Stimulated activated CD4-positive, alpha-beta T cell treated with anti-CD3 and anti-CD28 coated beads, Interleukin-4, amount 100 ng/mL, for 48 hours (primary cell): ENCODE measurements at regions not wholly inside any gene's neighbourhood (a gene's known extent, or its start where the extent isn't known, plus 50 kb on each side); places are given as distances from the start of the nearest gene placed in this dataset.
"Not testable (repeated sequence)": the region's sequence is repeated elsewhere in the genome, so short reads cannot be mapped to it uniquely, and the experiment has no call there.

Experiments used
- DNase-seq, 2 donors: peaks; one replicate each; pipeline ENCODE4 v3.0.0-alpha.2; 2020; ENCODE audit warnings: low read depth in 2 of 2

DNA sequence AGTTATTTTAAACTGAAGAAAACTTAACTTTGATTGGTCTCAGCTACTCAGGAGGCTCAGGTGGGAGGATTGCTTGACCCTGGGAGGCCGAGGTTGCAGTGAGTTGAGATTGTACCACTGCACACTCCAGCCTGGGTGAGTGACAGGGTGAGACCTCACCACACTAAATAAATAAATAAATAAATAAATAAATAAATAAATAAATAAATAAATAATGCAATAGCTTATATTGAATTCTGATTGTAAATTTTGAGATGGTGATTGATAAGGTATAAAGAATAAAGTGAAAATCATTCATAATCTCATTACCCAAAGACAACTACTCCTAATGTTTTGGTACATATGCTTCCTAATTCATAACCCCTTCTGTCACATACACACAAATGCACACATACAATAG lies 58.1 kb downstream of the TUBA3C start:
- DNase-seq, result no peak

DNA sequence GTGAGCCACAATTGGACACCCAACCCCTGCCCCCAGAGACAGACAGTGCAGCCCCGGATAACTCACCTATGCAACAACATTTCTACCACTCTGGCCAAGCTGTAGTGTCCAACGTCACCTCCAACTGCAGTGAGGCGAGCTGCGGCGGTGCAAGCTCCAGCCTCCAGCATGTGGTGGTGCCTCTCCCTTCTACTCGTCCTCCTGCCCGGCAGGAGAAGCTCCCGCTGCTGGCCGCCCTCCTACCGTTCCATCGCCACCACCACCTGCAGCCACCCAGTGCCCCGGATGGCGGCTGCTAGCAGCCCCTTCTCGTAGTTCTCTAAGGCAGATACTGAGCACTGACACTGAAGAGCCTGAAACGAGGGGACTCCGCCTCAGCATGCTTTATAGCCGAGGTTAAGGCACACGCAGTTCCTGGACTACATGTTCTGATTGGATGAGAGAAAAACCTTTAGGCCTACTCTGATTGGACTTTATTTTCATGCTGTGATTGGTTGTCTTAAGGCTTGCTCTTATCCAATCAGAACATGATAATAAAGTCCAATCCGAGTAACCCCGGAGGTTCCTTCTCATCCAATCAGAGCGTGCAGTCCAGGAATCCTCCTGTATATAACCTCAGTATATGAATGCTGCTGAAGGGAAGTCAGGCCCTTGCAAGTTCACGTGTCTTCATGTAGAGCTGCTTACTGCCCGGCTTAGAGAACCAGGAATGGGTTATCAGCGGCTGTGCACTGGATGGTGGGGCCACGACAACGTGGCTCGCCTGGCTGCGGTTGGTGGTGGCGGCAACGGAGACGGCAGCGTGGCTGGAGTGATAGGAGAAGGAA lies 63.5 kb downstream of the TUBA3C start:
- no peak for DNase-seq

DNA sequence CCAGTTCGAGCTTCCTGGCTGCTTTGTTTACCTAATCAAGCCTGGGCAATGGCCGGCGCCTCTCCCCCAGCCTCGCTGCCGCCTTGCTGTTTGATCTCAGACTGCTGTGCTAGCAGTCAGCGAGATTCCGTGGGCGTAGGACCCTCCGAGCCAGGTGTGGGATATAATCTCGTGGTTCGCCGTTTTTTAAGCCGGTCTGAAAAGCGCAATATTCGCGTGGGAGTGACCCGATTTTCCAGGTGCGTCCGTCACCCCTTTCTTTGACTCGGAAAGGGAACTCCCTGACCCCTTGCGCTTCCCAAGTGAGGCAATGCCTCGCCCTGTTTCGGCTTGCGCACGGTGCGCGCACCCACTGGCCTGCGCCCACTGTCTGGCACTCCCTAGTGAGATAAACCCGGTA lies 72.4 kb downstream of the TUBA3C start:
- not testable (repeated sequence) for DNase-seq

DNA sequence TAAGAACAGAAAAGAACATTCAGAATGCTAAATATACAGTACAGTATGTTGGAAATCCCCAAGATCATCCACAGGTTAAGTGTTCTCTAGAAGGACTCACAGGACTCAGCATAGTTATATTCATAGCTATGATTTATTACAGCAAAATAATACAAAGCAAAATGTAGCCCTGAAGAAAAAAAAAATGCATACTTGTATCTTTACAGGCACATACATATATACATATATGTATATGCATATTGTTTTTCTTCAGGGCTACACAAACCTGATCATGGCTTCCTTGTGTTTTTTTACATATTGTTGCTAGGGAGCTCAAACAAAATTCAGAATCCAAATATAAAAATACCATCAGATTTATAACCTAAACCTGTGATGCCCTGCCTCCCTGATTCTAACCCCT lies 78.5 kb downstream of the TUBA3C start:
- DNase-seq, result no peak

DNA sequence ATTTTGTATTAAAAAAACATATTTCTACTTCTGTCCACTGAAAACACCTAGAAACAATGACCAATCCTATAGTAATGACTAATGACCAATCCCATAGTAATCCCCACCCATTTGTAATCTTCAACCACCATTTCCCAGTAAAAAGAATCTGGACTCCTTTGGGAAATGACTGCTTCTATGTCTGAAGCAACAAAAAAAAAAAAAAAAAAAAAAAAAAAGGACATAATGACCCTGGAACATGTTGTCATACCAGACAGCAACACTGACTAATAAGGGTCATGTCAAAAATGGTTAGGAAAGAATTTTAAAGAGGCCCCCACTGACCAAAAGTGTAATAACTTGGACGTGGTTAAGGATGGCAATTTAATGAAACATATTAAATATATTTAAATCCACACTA lies 88.3 kb downstream of the TUBA3C start:
- DNase-seq, result no peak

DNA sequence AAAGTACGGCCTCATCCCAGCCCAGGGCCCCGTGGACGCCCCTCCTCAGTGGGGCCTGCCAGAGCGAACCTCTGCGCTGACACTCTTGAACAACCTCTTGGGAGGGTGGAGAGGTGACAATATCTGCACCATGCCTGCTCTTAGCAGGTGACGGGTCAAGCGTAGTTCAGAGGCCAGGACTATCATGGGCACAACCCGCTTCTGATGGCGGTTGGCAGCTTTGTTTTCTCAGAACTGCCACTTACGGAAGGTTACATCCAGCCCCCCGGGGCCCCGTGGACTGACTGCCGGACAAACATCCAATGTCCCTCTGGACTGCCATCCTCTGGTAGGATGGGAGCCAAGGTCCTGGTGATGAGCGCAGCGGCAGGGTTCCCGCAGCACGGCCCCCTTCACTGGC lies 91.1 kb downstream of the TUBA3C start:
- DNase-seq, result no peak

DNA sequence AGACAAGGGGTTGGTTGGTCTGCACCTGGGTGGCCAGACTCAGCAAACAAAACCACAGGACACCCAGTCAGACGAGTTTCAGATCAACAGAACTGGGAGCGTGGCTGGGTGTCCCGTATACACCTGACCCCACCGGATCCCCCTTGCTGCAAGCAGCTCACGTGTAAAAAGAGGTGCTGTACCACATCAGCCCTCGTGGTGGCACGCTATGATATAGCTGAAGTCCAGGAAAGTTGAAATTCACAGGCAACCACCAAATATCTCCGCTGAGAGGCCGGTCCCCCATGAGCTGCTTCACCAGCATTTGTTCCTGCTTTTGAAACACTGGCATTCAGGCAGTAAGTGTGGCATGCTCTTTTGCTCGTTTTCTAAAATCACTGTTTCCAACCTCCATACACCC lies 92.3 kb downstream of the TUBA3C start:
- no peak for DNase-seq

DNA sequence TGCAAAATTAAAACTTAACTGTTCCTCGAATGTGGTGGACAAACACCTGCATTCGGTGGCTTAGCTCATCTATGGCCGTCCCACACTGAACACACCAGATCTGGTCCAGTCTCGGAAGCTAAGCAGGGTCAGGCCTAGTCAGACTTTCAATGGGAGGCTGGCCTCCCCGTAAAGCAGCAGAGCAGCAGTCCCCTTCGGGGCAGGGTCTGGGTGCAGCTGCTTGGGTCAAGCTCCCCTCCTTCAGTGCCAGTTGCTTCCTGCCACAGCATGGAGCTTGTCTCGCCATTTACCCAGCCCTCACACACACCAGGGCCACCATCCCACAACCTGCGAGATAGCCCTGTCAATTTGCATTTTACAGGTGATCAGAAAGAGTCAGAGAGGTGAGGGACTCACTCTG lies 93.2 kb downstream of the TUBA3C start:
- no peak for DNase-seq

DNA sequence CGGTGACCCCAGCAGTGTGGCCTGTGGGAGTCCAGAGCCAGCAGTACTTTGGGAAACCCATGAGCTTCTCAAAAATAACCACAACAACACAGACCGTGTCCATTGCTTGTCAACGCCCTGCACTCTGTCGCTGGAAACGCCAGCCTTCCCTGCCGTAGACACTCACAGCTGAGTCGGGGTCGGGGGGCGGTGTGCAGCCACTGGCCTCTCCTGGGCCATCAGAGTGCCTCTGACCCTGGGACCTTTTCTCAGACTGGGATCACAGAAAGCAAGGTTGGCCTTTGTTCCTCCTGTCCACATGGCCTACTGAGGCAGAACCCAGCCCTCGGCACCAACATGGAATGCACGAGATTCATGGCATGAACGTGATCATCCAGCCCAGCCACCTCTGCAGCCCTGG lies 95.7 kb downstream of the TUBA3C start:
- no peak for DNase-seq

DNA sequence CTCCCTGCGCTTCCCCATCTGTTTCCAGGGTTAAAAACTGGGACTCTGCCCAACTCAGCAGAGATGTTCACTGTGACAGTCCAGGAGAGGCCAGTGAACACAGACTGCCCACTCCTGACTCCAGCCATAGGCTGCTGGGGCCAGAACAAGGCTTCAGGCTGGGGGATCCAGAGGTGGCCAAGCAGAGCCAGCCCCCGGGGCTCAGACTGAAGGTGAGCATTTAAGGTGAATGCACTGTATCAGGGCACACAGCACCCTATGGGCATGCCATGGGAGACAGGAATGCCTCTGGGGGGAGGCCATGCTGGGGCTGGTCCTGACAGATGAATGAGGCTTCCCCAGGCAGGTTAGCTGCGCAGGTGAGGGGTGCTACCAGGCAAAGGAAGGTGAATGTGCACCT lies 96.4 kb downstream of the TUBA3C start:
- no peak for DNase-seq

DNA sequence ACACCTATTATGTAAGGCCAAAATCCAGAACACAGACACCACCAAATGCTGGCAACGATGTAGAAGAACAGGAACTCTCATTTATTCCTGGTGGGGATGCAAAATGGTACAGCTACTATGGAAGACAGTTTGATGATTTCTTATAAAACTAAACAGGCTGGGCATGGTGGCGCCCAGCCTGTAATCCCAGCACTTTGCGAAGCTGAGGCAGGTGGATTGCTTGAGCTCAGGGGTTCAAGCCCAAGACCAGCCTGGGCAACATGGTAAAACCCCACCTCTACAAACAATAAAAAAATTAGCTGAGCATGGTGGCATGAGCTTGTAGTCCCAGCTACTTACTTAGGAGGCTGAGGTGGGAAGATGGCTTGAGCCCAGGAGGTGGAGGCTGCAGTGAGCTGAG lies 98.3 kb downstream of the TUBA3C start:
- DNase-seq, result no peak

DNA sequence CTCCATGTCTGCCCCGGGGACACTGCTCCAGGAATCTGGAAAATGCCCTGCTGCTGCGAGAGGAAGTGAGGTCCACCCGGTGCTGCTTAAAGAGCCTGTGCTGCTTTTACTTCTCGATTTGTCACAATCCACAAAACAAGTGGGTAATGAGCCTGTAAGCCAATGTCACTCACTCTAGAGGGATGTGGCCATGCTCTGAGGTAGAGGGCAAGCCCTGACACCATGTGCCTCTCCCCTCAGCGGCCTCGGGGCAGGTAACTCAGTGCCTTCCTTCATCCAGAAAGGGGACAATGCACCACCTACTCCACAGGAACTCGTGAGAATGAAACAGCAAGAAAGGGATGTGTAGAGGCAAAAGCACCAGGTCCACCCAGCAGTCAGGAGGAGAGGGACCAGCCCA lies 106.2 kb downstream of the TUBA3C start:
- DNase-seq, result no peak

DNA sequence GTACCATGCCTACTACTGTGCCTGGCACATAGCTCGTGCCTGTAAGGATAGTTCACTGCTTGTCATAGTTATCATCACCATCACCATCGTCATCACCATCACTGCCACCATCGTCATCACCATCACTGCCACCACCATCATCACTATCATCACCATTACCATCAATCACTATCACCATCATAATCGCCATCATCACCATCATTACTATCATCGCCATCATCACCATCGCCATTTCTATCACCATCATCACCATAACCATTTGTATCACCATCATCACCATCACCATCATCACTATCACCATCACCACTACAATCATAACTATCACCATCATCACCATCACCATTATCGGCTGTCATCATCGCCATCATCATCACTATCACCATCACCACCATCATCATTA lies 107.1 kb downstream of the TUBA3C start:
- DNase-seq, result no peak

DNA sequence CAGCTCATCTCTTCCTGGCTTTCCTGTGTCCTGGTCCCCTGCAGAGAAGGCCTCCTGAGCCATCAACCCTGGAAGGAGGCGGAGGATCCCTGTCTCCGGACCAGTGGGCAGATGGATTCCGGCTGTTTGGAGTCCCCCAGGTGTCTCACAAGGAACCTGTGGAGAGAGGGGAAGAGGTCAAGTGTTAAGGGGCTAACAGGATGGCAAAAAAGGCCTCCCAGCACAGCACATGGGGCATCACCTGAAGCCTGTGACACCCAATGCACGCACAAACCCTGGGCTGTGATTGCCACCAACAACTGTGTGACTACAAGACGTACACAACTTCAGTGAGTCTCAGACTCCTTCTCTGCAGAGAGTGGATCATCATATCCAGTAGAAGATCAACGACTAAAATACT lies 107.5 kb downstream of the TUBA3C start:
- DNase-seq, result not testable (repeated sequence)

DNA sequence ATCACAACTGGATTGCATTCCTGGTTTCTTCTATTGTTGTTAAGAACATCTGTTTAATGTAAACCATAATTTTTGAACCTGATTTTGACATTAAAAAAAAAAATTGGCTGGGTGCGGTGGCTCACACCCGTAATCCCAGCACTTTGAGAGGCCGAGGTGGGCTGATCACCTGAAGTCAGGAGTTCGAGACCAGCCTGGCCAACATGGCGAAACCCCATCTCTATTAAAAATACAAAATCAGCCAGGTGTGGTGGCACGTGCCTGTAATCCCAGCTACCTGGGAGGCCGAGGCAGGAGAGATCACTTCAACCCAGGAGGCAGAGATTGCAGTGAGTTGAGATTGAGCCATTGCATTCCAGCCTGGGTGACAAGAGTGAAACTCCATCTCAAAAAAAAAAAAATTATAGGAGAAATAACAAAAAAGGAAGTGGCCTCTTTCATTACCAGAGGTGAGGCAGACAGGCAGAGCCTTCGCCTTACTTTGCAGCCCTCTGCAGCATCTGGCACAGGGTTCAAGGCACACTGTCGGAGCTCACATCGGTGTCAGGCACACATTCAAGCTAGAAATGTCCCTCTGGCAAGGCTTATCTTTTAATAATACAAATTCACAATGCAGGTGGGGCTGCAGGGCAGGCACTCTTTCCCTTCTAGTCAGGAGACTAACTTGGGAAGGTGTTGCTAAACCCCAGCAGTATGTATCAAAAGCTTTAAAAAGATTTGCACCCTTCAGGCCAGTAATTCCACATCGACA lies 108.5 kb downstream of the TUBA3C start:
- DNase-seq, result not testable (repeated sequence)

DNA sequence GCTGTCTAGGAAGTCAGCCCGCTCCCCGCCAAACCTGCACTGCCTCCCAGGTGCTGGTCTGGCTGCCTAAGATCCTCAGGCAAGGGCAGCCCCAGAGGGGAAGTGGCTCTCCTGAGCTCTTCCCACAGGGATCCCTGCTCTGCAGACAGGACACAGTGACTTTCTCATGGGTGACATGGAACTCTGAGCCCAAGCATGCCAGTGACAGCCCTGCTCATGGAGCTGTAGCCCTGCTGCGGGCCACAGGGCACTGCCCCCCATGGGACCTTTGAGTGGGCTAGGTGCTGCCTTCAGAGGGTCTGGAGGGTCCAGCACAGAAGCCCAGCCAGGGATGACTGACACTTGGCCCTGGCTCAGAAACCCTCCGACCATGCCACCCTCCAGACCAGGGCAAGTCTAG lies 109.1 kb downstream of the TUBA3C start:
- DNase-seq, result no peak

DNA sequence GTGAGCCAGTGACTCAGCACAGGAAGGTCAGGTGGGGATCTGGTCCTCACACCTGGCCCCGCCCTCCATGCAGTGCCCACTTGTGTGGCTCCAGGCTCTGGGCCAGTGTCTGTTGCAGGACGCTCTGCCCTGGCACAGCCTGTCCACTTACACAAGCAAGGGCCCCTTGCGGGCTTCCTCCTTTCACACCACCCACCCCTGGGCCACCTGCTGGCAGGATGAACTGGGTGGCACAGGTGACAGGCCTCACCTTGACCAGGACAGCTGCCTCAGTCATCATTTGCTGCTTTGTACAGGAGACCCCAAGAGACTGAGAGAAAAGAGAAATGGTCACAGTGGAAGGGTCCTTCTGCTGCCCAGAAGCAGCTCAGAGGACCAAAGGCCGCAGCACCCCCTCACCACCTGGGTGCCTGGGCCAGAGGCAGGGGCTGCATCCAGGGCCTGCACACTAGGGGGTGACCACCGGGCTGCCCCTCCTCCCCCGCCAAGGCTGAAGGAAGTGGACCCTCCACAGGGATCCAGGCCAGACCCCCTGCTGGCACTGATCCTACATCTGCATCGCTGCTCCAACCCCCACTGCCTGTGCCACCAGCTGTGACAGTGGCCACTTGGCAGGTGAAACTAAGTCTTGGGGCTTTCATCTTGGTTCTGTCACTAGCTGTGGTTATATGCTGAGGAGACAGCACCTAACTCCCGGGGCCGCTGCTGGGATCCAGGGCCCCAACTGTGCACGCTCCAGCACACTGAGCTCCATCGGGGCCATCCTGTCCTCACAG lies 110.3 kb downstream of the TUBA3C start:
- no peak for DNase-seq

DNA sequence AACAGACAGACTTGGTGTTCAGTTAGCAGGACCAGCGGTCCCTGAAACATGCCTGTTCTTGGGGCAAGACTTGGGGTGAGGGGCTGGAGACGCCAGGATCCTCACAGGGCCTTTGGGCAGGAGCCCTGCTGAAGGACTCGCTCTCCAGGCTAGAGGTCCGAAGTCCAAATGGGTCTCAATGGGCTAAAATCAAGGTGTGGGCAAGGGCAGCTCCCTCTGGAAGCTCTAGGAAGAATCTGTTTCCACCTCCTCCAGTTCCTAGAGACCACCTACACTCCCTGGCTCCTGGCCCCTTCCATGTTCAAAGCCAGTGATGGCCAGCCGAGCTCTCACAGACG lies 111.3 kb downstream of the TUBA3C start:
- DNase-seq, result no peak

DNA sequence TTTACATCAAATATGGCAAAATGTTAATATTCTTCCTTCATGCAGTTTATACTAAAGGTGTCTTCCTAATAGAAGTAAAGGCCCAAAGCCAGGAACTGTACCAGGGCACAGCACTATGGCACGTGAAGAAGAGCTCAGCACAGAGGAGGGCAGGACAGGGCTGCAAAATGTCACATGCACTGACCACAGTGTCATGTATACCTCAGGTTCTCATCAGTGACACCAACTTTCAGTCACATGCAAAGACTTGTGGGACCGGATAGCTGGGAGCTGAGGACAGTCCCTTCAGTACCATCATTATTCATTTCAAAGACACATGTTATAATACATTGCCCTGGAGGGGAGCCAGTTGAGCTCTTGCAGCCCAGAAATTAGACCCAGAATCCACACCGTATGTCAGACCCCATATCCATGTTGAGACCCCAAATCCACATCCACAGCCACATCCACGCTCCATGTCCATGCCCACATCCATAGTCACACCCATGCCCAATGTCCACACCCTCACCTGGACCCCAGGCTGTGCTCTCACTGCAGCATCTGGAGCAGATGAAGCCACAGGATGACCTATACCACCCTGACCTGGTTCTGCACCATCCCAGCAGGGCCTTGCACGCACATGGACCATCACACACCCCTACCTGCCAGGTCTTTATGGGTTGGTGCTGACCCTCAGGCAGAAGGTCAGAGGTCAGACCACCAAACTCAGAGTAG lies 111.8 kb downstream of the TUBA3C start:
- DNase-seq, result no peak

DNA sequence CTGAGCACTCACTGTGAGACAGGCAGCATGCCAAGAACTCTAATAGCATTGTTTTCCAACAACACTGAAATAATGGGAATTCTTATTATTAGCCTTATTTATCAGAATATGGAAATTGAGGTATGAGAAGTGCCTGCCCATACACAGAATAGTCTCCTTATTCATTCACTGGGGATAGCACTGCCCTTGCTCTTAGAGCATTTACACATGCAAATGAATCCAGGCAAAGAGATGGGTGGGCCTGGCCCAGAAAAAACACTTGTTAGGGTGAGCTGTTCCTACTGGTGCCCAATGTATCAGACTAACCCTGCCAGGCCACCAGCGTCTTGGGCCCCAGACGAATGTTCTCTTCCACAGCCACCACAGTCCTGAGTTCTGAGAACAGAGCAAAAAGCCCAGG lies 112.9 kb downstream of the TUBA3C start:
- DNase-seq, result no peak

DNA sequence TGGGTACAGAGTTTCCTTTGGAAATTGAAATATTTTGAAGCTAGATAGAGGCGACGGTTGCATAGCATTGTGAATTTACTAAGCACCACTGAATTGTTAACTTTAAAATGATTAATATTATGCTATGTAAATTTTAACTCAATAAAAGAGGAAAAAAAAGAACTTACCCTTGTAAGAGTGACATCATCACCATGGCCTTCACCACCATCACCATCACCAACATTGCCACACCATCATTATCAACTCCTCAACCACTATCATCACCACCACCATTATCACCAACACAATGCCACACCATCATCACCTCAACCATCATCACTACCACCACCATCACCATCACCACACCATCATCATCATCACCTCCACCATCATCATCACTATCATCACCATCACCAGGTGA lies 113.9 kb downstream of the TUBA3C start:
- DNase-seq, result no peak

DNA sequence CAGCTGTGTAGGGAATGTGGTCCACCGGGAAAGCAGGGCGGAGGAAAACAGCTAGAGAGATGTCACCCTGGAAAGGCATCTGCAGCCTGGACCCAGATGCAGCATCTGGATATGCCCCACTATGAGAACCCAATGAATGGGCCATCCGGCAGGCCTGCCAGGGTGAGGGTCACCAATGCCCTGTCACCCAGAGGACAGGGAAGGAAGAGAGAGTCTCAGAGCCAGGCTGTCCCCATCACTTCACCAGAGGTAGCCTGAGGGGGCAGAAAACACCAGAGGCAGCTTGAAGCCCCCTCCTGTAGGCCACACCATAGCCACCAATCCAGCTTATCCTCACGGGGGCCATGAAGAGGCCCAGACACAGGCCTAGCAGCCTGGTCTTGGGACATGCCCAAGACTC lies 118.8 kb downstream of the TUBA3C start:
- DNase-seq, result no peak
